Progenitor cell of endocrine pancreas (in vitro differentiated cells): ENCODE measurements at regions not wholly inside any gene's neighbourhood (a gene's known extent, or its start where the extent isn't known, plus 50 kb on each side); places are given as distances from the start of the nearest gene placed in this dataset.

ENCODE experiments used
- DNase-seq: peaks from one replicate; pipeline ENCODE4 v3.0.0; 2021; ENCODE audit warnings: low spot score; ENCODE audit not compliant: unreplicated experiment
- H3K27ac Mint-ChIP-seq: 2 replicates; pipeline ENCODE4 v1.8.0; 2021; ENCODE audit warnings: mild to moderate bottlenecking, moderate library complexity, mixed read lengths
- H3K27me3 Mint-ChIP-seq: 2 replicates; pipeline ENCODE4 v1.8.0; 2021; ENCODE audit warnings: mixed read lengths
- H3K36me3 Mint-ChIP-seq: 2 replicates; pipeline ENCODE4 v1.8.0; 2022; ENCODE audit warnings: mixed read lengths; ENCODE audit not compliant: insufficient read depth
- H3K4me1 Mint-ChIP-seq: 2 replicates; pipeline ENCODE4 v1.8.0; 2021; ENCODE audit warnings: low read depth, mixed read lengths
- H3K4me3 Mint-ChIP-seq: 2 replicates; pipeline ENCODE4 v1.8.0; 2021; ENCODE audit warnings: low read depth, mild to moderate bottlenecking, moderate library complexity, mixed read lengths
- H3K9me3 Mint-ChIP-seq: 2 replicates; pipeline ENCODE4 v1.8.0; 2021; ENCODE audit warnings: low read depth, mixed read lengths
- CTCF ChIP-seq: fragments of 200-600 bp; sonication (generic); IDR thresholded peaks from one replicate; pipeline ENCODE4 v1.5.0; 2021; ENCODE audit warnings: antibody characterized with exemption, mild to moderate bottlenecking; ENCODE audit not compliant: unreplicated experiment

DNA sequence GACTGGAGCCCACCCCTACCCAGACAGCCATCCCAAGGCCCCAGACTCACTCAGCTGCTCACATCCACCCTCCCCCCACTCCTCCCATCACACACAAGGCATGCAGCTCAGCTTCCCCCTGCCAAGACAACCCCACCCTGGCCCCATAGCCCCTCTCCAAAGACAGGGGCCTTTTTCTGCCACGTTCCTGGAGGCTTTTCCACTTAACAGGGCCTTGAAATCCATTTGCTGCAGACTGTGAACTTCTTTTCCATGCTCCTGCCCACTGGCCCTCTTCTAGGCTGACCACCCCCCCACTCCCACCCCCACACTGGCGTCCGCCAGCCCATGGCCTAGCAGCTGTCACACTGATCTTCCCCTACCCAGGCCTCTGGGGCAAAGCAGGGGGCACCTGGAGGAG lies 76.0 kb downstream of the PJA1 start:
- no peaks in the 10 kb centered on the region for H3K36me3 Mint-ChIP-seq
- no peak for DNase-seq
- H3K27ac Mint-ChIP-seq, result no peak overlapping the region
- no peak overlapping the region for H3K4me3 Mint-ChIP-seq
- H3K4me1 Mint-ChIP-seq, result no peaks in the 10 kb centered on the region
- H3K9me3 Mint-ChIP-seq, result no peaks in the 10 kb centered on the region
- TF ChIP-seq CTCF, result no peak
- no peaks in the 10 kb centered on the region for H3K27me3 Mint-ChIP-seq

- no peak for DNase-seq
- Mint-ChIP-seq H3K27ac (no peak overlapping the region), H3K9me3 (no peaks in the 10 kb centered on the region), H3K4me3 (no peak overlapping the region), H3K36me3 (no peaks in the 10 kb centered on the region), H3K4me1 (peaks cover 6% of the 10 kb centered on the region), H3K27me3 (no peaks in the 10 kb centered on the region)
- TF ChIP-seq CTCF, result no peak
Observed at GRCh38 chrX:69088171-69088938, 76.9 kb downstream of the PJA1 start.

- no peak for TF ChIP-seq CTCF
- no peaks in the 10 kb centered on the region for H3K36me3 Mint-ChIP-seq
- H3K27me3 Mint-ChIP-seq, result no peaks in the 10 kb centered on the region
- DNase-seq, result no peak
- no peak overlapping the region for H3K4me3 Mint-ChIP-seq
- H3K27ac Mint-ChIP-seq, result no peak overlapping the region
- H3K4me1 Mint-ChIP-seq, result peaks cover 8% of the 10 kb centered on the region
- H3K9me3 Mint-ChIP-seq, result no peaks in the 10 kb centered on the region
Observed at GRCh38 chrX:69085826-69086225, 79.4 kb downstream of the PJA1 start.

DNA sequence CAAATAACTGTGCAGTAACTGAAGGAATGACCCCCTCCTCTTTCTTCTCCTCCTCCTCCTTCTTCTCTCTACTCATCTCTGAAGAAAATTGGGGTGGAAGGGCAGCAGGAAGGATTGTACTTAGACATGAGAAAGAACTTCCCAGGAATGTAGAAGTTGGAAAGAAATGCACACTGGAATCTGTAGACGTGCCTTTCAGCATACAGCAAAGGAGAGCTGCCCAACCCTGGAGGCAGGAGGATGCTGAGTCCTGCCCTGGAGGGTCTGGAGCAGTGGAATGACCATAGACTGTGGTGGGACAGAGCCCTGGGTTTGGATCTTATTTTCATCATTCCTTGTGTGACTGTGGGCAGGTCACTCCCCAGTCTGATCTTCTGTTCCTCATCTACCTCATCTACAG lies 80.1 kb downstream of the PJA1 start:
- Mint-ChIP-seq H3K27ac (no peak overlapping the region), H3K36me3 (no peaks in the 10 kb centered on the region), H3K4me1 (peaks cover 8% of the 10 kb centered on the region), H3K27me3 (no peaks in the 10 kb centered on the region), H3K4me3 (no peak overlapping the region), H3K9me3 (no peaks in the 10 kb centered on the region)
- no peak for TF ChIP-seq CTCF
- DNase-seq, result no peak

- H3K27me3 Mint-ChIP-seq, result no peaks in the 10 kb centered on the region
- no peaks in the 10 kb centered on the region for H3K9me3 Mint-ChIP-seq
- DNase-seq, result no peak
- no peaks in the 10 kb centered on the region for H3K36me3 Mint-ChIP-seq
- no peak overlapping the region for H3K27ac Mint-ChIP-seq
- H3K4me3 Mint-ChIP-seq, result no peak overlapping the region
- no peak for TF ChIP-seq CTCF
- H3K4me1 Mint-ChIP-seq, result peaks cover 8% of the 10 kb centered on the region
Observed at GRCh38 chrX:69083801-69084200, 81.5 kb downstream of the PJA1 start.
